GM23248 (cell line): ENCODE measurements at regions not wholly inside any gene's neighbourhood (a gene's known extent, or its start where the extent isn't known, plus 50 kb on each side); places are given as distances from the start of the nearest gene placed in this dataset.
A peak's percentile ranks its signal among the peaks of the same experiment; 100 is the strongest.

Experiments
- DNase-seq: peaks from one replicate; pipeline ENCODE4 v3.0.0-alpha.2; 2015
- H2AFZ ChIP-seq: fragments of 200-600 bp; sonication (generic); 2 replicates; pipeline ENCODE4 v1.6.1; 2016; ENCODE audit warnings: antibody characterized with exemption
- H3F3A ChIP-seq: fragments of 200-600 bp; sonication (generic); 2 replicates; pipeline ENCODE4 v1.6.1; 2016; ENCODE audit warnings: mild to moderate bottlenecking, antibody characterized with exemption, mixed run types; ENCODE audit not compliant: insufficient read depth
- H3K27ac ChIP-seq: fragments of 200-600 bp; sonication (generic); 2 replicates; pipeline ENCODE4 v1.5.1; 2016; ENCODE audit warnings: mild to moderate bottlenecking
- H3K27me3 ChIP-seq: fragments of 200-600 bp; sonication (generic); replicated peaks from 2 replicates; pipeline ENCODE4 v1.6.1; 2016; ENCODE audit warnings: mild to moderate bottlenecking; ENCODE audit not compliant: insufficient read depth
- H3K36me3 ChIP-seq: fragments of 200-600 bp; sonication (generic); 2 replicates; pipeline ENCODE4 v1.6.1; 2016; ENCODE audit warnings: low read depth, mild to moderate bottlenecking
- H3K4me1 ChIP-seq: fragments of 200-600 bp; sonication (generic); 2 replicates; pipeline ENCODE4 v1.6.1; 2016; ENCODE audit warnings: mild to moderate bottlenecking; ENCODE audit not compliant: insufficient read depth
- H3K4me2 ChIP-seq: fragments of 200-600 bp; sonication (generic); one replicate; pipeline ENCODE4 v1.6.1; 2016; ENCODE audit warnings: mild to moderate bottlenecking; ENCODE audit not compliant: unreplicated experiment
- H3K4me3 ChIP-seq: fragments of 200-600 bp; sonication (generic); 2 replicates; pipeline ENCODE4 v1.5.1; 2016; ENCODE audit warnings: mild to moderate bottlenecking
- H3K79me2 ChIP-seq: fragments of 200-600 bp; sonication (generic); 2 replicates; pipeline ENCODE4 v1.6.1; 2016; ENCODE audit warnings: mild to moderate bottlenecking; ENCODE audit not compliant: insufficient read depth
- H3K9ac ChIP-seq: fragments of 200-600 bp; sonication (generic); 2 replicates; pipeline ENCODE4 v1.6.1; 2016; ENCODE audit warnings: mild to moderate bottlenecking
- H3K9me2 ChIP-seq: fragments of 200-600 bp; sonication (generic); 2 replicates; pipeline ENCODE4 v1.6.1; 2016; ENCODE audit warnings: mixed run types, mild to moderate bottlenecking, moderate library complexity; ENCODE audit not compliant: insufficient read depth
- H3K9me3 ChIP-seq: fragments of 200-600 bp; sonication (generic); one replicate; pipeline ENCODE4 v1.6.1; 2017; ENCODE audit warnings: low read depth
- H4K20me1 ChIP-seq: fragments of 200-600 bp; sonication (generic); 2 replicates; pipeline ENCODE4 v1.6.0; 2016; ENCODE audit not compliant: insufficient read depth
- EZH2 ChIP-seq: fragments of 200-600 bp; sonication (generic); IDR thresholded peaks from 2 replicates; pipeline ENCODE4 v1.6.1; 2018; ENCODE audit warnings: antibody characterized with exemption, mild to moderate bottlenecking; ENCODE audit not compliant: insufficient read depth, poor library complexity, severe bottlenecking
- EZH2phosphoT487 ChIP-seq: fragments of 200-600 bp; sonication (generic); IDR thresholded peaks from 2 replicates; pipeline ENCODE4 v1.6.1; 2018; ENCODE audit warnings: antibody characterized with exemption, moderate library complexity, mild to moderate bottlenecking, low read depth; ENCODE audit not compliant: insufficient read depth
- WGBS, 2 experiments: methylation state at CpG; one replicate each; pipeline ENCODE4 v1.1.6; 2015 to 2017; ENCODE audit warnings: low lambda C conversion rate in 2 of 2, low coverage in 1 of 2; ENCODE audit errors: missing lambda C conversion rate in 2 of 2; 5-methylcytosine and 5-hydroxymethylcytosine counted together
- in situ Hi-C: fragments of 300-500 bp; cut with MboI; formaldehyde crosslinking; loops from 2 replicates; pipeline ENCODE4 v1.15.0; 2020

GRCh38 chr10:31744025-31744424 is 184.6 kb downstream of the ARHGAP12 start:
- Histone ChIP-seq H3K9me3 (no peaks in the 10 kb centered on the region), H3K79me2 (no peaks in the 10 kb centered on the region), H3K9ac (no peak overlapping the region), H4K20me1 (no peaks in the 10 kb centered on the region), H3K27me3 (no peaks in the 10 kb centered on the region), H2AFZ (no peak overlapping the region), H3K9me2 (peaks cover 5% of the 10 kb centered on the region; the same call in 1 of the 2 replicates), H3K36me3 (no peaks in the 10 kb centered on the region), H3K4me2 (no peak overlapping the region), H3K27ac (no peak overlapping the region), H3K4me1 (peaks cover 35% of the 10 kb centered on the region), H3F3A (peaks cover 42% of the 10 kb centered on the region), H3K4me3 (no peak overlapping the region)
- WGBS, 2 experiments = 100% methylated on average over 1 of the region's 1 CpG
- in situ Hi-C loops = no loop called here
- DNase-seq = no peak
- no peak for TF ChIP-seq EZH2phosphoT487
- TF ChIP-seq EZH2 = no peak

DNA sequence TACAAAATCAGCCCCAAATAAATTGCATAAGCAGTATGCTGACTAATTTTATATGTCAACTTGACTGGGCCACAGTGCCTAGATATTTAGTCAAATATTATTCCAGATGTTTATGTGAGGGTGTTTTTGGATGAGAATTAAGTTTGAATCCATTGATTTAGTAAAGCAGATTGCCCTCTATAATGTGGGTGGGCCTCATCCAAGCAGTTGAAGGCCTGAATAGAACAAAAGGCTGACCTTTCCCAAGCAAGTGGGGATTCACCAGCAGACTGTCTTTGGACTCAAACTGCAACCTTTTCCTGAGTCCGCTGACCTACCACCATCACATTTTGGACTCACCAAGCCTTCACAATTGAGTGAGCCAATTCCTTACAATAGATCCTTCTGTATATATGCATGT is 186.4 kb downstream of the ARHGAP12 start:
- DNase-seq = no peak
- H3K36me3 ChIP-seq = no peaks in the 10 kb centered on the region
- H3K27ac ChIP-seq = no peak overlapping the region
- H3K9ac ChIP-seq = no peak overlapping the region
- TF ChIP-seq EZH2phosphoT487 = no peak
- no peak for TF ChIP-seq EZH2
- H3K27me3 ChIP-seq = no peaks in the 10 kb centered on the region
- no peak overlapping the region for H3K4me3 ChIP-seq
- H4K20me1 ChIP-seq = no peaks in the 10 kb centered on the region
- peaks cover 5% of the 10 kb centered on the region; the same call in 1 of the 2 replicates for H3K9me2 ChIP-seq
- in situ Hi-C loops = no loop called here
- peaks cover 36% of the 10 kb centered on the region for H3K4me1 ChIP-seq
- no peaks in the 10 kb centered on the region for H3K79me2 ChIP-seq
- H2AFZ ChIP-seq = no peak overlapping the region
- H3F3A ChIP-seq = peaks cover 38% of the 10 kb centered on the region
- no peaks in the 10 kb centered on the region for H3K9me3 ChIP-seq
- WGBS, 2 experiments = 100% methylated on average over 1 of the region's 1 CpG
- no peak overlapping the region for H3K4me2 ChIP-seq

GRCh38 chr10:31741473-31741872 is 187.2 kb downstream of the ARHGAP12 start:
- H3K4me1 ChIP-seq = peaks cover 36% of the 10 kb centered on the region
- no peaks in the 10 kb centered on the region for H4K20me1 ChIP-seq
- H3K4me2 ChIP-seq = no peak overlapping the region
- in situ Hi-C loops = no loop called here
- DNase-seq = no peak
- no peaks in the 10 kb centered on the region for H3K79me2 ChIP-seq
- no peak overlapping the region for H3K9ac ChIP-seq
- H3K36me3 ChIP-seq = no peaks in the 10 kb centered on the region
- H3K9me2 ChIP-seq = peaks cover 5% of the 10 kb centered on the region; the same call in 1 of the 2 replicates
- no peaks in the 10 kb centered on the region for H3K27me3 ChIP-seq
- H2AFZ ChIP-seq = no peak overlapping the region
- no peak overlapping the region for H3K27ac ChIP-seq
- H3F3A ChIP-seq = peaks cover 38% of the 10 kb centered on the region
- TF ChIP-seq EZH2phosphoT487 (no peak), EZH2 (no peak)
- H3K4me3 ChIP-seq = no peak overlapping the region
- H3K9me3 ChIP-seq = no peaks in the 10 kb centered on the region

DNA sequence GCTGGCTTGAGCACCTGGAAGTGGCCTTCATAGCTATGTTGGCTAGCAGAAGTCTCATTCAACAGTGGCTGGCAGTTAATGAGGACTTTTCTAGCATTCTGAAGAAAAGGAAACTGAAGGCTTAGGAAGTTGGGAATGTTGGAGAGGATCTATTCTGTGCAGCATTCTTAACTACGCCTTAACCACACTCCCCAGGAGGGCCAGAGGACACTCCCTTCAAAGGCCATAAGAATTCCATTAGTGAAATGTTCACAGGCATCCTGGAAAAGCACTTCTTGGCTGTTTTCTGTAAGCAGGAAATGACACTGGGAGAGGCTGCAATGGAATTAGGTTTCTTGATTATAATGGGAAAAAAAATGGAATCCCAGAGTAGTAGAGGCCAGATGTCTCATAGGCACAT is 188.9 kb downstream of the ARHGAP12 start:
- H3K4me3 ChIP-seq = 0 out of 2 replicates have a peak overlapping the region, but pooled peaks have one; percentile 2
- in situ Hi-C loops = no loop called here
- H2AFZ ChIP-seq = peak overlapping the region; percentile 63
- H3F3A ChIP-seq = peaks cover 24% of the 10 kb centered on the region
- no peak overlapping the region for H3K9ac ChIP-seq
- H3K27me3 ChIP-seq = no peaks in the 10 kb centered on the region
- H3K9me3 ChIP-seq = no peaks in the 10 kb centered on the region
- peak overlapping the region; percentile 60 for H3K27ac ChIP-seq
- H3K79me2 ChIP-seq = no peaks in the 10 kb centered on the region
- WGBS, 2 experiments = 8 to 10% methylated on average over 1 of the region's 1 CpG
- H3K4me2 ChIP-seq = peak overlapping the region; percentile 58
- no peaks in the 10 kb centered on the region for H3K36me3 ChIP-seq
- no peak for TF ChIP-seq EZH2
- TF ChIP-seq EZH2phosphoT487 = no peak
- no peaks in the 10 kb centered on the region for H4K20me1 ChIP-seq
- peaks cover 23% of the 10 kb centered on the region for H3K4me1 ChIP-seq
- peaks cover 5% of the 10 kb centered on the region; the same call in 1 of the 2 replicates for H3K9me2 ChIP-seq
- peak; percentile 71 for DNase-seq

DNA sequence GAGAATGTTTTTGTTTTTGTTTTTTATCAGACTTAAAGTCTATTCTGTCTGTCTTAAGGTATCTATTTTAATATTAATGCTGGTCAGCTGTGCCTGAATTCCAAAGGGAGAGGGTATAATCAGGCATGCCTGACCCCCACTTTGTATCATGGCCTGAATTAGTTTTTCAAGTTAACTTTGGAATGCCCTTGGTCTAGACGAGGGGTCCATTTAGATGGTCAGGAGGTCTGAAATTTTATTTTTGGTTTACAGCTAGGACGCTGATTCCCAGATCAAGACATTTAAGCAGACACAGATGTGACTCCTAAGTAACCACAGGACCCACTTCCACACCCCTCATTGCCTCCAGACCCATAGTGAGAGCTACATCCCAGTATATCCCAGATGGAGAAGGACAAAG is 189.5 kb downstream of the ARHGAP12 start:
- H3F3A ChIP-seq = peaks cover 24% of the 10 kb centered on the region
- no peaks in the 10 kb centered on the region for H3K36me3 ChIP-seq
- in situ Hi-C loops = no loop called here
- peak overlapping the region; percentile 63 for H2AFZ ChIP-seq
- DNase-seq = no peak
- 0 out of 2 replicates have a peak overlapping the region, but pooled peaks have one; percentile 2 for H3K4me3 ChIP-seq
- WGBS, 2 experiments = 24 to 39% methylated on average over 2 of the region's 2 CpGs
- no peaks in the 10 kb centered on the region for H4K20me1 ChIP-seq
- no peak overlapping the region for H3K9ac ChIP-seq
- H3K27me3 ChIP-seq = no peaks in the 10 kb centered on the region
- H3K27ac ChIP-seq = peak overlapping the region; percentile 60
- peaks cover 5% of the 10 kb centered on the region; the same call in 1 of the 2 replicates for H3K9me2 ChIP-seq
- no peak for TF ChIP-seq EZH2
- TF ChIP-seq EZH2phosphoT487 = no peak
- H3K4me1 ChIP-seq = peaks cover 22% of the 10 kb centered on the region
- no peaks in the 10 kb centered on the region for H3K9me3 ChIP-seq
- H3K4me2 ChIP-seq = peak overlapping the region; percentile 58
- H3K79me2 ChIP-seq = no peaks in the 10 kb centered on the region
